SK-N-SH treated with all-trans-retinoic acid at 6 μM for 48 hours (cell line): ENCODE measurements at regions not wholly inside any gene's neighbourhood (a gene's known extent, or its start where the extent isn't known, plus 50 kb on each side); places are given as distances from the start of the nearest gene placed in this dataset.

Experiments
- ATAC-seq: fragments of 200-7000 bp; cut with Tn5 transposase; 3 replicates; pipeline ENCODE4 v1.9.1; 2020; ENCODE audit warnings: mild to moderate bottlenecking, moderate library complexity
- ARNTL ChIP-seq: fragments of 450-650 bp; formaldehyde crosslinking; IDR thresholded peaks from 2 replicates; pipeline ENCODE4 v1.5.0; 2020; ENCODE audit warnings: low read depth, mild to moderate bottlenecking, moderate library complexity, borderline replicate concordance
- BACH2 ChIP-seq: fragments of 250-450 bp; sonication (Bioruptor Pico); IDR thresholded peaks from 2 replicates; pipeline ENCODE4 v1.9.0; 2021; ENCODE audit warnings: mild to moderate bottlenecking, borderline replicate concordance
- CSDC2 ChIP-seq: fragments of 250-450 bp; sonication (Bioruptor Pico); IDR thresholded peaks from 2 replicates; pipeline ENCODE4 v1.5.0; 2020; ENCODE audit warnings: mild to moderate bottlenecking, moderate library complexity
- ESRRG ChIP-seq: fragments of 250-450 bp; sonication (Bioruptor Pico); IDR thresholded peaks from 2 replicates; pipeline ENCODE4 v1.6.1; 2021; ENCODE audit warnings: mild to moderate bottlenecking
- OSR1 ChIP-seq: fragments of 250-450 bp; sonication (Bioruptor Pico); IDR thresholded peaks from 2 replicates; pipeline ENCODE4 v1.8.0; 2022; ENCODE audit warnings: moderate library complexity, mild to moderate bottlenecking, inconsistent platforms
- RARB ChIP-seq: fragments of 250-450 bp; sonication (Bioruptor Pico); IDR thresholded peaks from 2 replicates; pipeline ENCODE4 v1.8.0; 2021; ENCODE audit warnings: mild to moderate bottlenecking, moderate library complexity
- SNAI2 ChIP-seq: fragments of 250-450 bp; sonication (Bioruptor Pico); IDR thresholded peaks from 2 replicates; pipeline ENCODE4 v1.5.0; 2020; ENCODE audit warnings: mild to moderate bottlenecking, moderate library complexity
- TCF4 ChIP-seq: fragments of 250-450 bp; sonication (Bioruptor Pico); IDR thresholded peaks from 2 replicates; pipeline ENCODE4 v1.8.0; 2021; ENCODE audit warnings: mild to moderate bottlenecking, moderate library complexity, borderline replicate concordance
- TOX ChIP-seq: fragments of 250-450 bp; sonication (Bioruptor Pico); IDR thresholded peaks from 2 replicates; pipeline ENCODE4 v1.8.0; 2021; ENCODE audit warnings: mild to moderate bottlenecking, moderate library complexity, borderline replicate concordance
- ZFP3 ChIP-seq: fragments of 250-450 bp; sonication (Bioruptor Pico); IDR thresholded peaks from 2 replicates; pipeline ENCODE4 v1.5.0; 2020; ENCODE audit warnings: mild to moderate bottlenecking, moderate library complexity
- ZFP30 ChIP-seq: fragments of 450-650 bp; formaldehyde crosslinking; IDR thresholded peaks from 2 replicates; pipeline ENCODE4 v1.5.0; 2022; ENCODE audit warnings: mild to moderate bottlenecking, moderate library complexity
- ZNF565 ChIP-seq: fragments of 450-650 bp; formaldehyde crosslinking; conservative IDR thresholded peaks from 2 replicates; pipeline ENCODE4 v1.5.0; 2020; ENCODE audit warnings: low read depth, mild to moderate bottlenecking, moderate library complexity
- ZNF70 ChIP-seq: fragments of 450-650 bp; formaldehyde crosslinking; IDR thresholded peaks from 2 replicates; pipeline ENCODE4 v1.5.0; 2020; ENCODE audit warnings: mild to moderate bottlenecking, moderate library complexity
- ZNF8 ChIP-seq: fragments of 450-650 bp; formaldehyde crosslinking; IDR thresholded peaks from 2 replicates; pipeline ENCODE4 v1.5.0; 2020; ENCODE audit warnings: mild to moderate bottlenecking, moderate library complexity
- TF ChIP-seq, protein P1 (sequence below): fragments of 250-450 bp; sonication (Bioruptor Pico); IDR thresholded peaks from 2 replicates; pipeline ENCODE4 v1.5.1; 2021; ENCODE audit warnings: mild to moderate bottlenecking, moderate library complexity
- TF ChIP-seq, protein P2 (sequence below): fragments of 250-450 bp; sonication (Bioruptor Pico); IDR thresholded peaks from 2 replicates; pipeline ENCODE4 v1.5.0; 2020; ENCODE audit warnings: mild to moderate bottlenecking, moderate library complexity
- TF ChIP-seq, protein P3 (sequence below): fragments of 250-450 bp; sonication (Bioruptor Pico); IDR thresholded peaks from 2 replicates; pipeline ENCODE4 v1.8.0; 2021; ENCODE audit warnings: low read depth, mild to moderate bottlenecking, moderate library complexity, borderline replicate concordance
- TF ChIP-seq, protein P4 (sequence below): fragments of 250-450 bp; sonication (Bioruptor Pico); IDR thresholded peaks from 2 replicates; pipeline ENCODE4 v1.5.1; 2020; ENCODE audit warnings: low read depth, mild to moderate bottlenecking, moderate library complexity

DNA sequence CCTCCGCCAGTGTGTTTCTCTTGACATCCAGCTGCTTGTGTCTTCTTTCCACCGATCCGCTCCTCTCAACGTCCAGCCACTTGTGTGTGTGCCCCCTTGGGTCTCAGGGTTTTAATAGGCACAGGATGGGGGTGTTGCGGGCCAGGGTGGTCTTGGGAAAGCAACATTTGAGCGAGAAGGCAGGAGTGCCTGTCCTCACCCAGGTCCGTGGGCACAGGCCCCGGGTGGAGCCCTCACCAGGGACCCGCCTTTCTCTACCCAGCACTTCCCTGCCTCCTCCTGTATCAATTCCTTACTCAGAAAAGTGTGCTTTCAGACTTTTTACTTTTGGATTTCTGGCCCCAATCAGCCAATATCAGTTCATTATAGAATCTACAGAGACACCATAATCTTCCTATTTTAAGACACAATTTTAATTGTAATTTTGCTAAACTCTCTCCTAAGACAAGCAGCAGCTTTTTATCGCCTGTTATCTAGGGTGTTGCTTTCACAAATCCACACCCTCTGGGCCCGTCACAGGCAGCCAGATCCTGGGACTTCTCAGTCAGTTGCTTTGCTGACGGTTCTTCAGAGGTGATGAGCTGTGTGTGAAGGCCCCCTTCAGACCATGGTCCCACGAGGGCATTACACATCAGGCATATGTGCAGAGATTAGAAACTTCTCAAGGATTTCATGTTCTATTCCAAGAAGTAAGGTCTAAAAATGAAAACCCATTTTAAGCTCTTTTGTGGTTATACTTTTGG is 96.0 kb upstream of the FHL2 start:
- TF ChIP-seq ZNF8 (CRISPR knock-in tag) (no peak), ZFP3 (CRISPR knock-in tag) (no peak), CSDC2 (CRISPR knock-in tag) (no peak), ESRRG (CRISPR knock-in tag) (no peak)
- TF ChIP-seq, protein P1, sequence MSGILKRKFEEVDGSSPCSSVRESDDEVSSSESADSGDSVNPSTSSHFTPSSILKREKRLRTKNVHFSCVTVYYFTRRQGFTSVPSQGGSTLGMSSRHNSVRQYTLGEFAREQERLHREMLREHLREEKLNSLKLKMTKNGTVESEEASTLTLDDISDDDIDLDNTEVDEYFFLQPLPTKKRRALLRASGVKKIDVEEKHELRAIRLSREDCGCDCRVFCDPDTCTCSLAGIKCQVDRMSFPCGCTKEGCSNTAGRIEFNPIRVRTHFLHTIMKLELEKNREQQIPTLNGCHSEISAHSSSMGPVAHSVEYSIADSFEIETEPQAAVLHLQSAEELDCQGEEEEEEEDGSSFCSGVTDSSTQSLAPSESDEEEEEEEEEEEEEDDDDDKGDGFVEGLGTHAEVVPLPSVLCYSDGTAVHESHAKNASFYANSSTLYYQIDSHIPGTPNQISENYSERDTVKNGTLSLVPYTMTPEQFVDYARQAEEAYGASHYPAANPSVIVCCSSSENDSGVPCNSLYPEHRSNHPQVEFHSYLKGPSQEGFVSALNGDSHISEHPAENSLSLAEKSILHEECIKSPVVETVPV (CRISPR knock-in tag), result no peak
- ATAC-seq, result no peak

DNA sequence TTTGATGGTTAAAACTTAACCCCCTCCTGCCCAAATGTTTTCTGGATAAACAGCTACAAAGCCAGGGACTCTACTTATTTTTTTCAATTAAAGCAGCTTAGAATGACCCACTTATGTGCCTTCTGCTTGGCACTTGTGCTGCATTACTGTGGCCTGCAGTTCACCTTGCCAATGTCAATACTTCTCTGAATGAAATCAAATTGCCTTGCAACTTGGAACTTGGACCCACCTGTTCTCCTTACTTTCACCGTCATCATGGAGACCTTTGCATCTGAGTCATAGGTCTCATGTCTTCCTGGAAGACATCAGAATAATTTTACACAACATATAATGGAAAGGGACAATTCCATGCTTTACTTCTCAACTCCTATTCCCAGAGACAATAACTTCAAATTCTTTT is 92.1 kb upstream of the FHL2 start:
- ATAC-seq, result no peak
- TF ChIP-seq ZFP3 (CRISPR knock-in tag) (no peak), ZNF70 (no peak)
- TF ChIP-seq, protein P2, sequence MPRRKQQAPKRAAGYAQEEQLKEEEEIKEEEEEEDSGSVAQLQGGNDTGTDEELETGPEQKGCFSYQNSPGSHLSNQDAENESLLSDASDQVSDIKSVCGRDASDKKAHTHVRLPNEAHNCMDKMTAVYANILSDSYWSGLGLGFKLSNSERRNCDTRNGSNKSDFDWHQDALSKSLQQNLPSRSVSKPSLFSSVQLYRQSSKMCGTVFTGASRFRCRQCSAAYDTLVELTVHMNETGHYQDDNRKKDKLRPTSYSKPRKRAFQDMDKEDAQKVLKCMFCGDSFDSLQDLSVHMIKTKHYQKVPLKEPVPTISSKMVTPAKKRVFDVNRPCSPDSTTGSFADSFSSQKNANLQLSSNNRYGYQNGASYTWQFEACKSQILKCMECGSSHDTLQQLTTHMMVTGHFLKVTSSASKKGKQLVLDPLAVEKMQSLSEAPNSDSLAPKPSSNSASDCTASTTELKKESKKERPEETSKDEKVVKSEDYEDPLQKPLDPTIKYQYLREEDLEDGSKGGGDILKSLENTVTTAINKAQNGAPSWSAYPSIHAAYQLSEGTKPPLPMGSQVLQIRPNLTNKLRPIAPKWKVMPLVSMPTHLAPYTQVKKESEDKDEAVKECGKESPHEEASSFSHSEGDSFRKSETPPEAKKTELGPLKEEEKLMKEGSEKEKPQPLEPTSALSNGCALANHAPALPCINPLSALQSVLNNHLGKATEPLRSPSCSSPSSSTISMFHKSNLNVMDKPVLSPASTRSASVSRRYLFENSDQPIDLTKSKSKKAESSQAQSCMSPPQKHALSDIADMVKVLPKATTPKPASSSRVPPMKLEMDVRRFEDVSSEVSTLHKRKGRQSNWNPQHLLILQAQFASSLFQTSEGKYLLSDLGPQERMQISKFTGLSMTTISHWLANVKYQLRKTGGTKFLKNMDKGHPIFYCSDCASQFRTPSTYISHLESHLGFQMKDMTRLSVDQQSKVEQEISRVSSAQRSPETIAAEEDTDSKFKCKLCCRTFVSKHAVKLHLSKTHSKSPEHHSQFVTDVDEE (CRISPR knock-in tag), result no peak

DNA sequence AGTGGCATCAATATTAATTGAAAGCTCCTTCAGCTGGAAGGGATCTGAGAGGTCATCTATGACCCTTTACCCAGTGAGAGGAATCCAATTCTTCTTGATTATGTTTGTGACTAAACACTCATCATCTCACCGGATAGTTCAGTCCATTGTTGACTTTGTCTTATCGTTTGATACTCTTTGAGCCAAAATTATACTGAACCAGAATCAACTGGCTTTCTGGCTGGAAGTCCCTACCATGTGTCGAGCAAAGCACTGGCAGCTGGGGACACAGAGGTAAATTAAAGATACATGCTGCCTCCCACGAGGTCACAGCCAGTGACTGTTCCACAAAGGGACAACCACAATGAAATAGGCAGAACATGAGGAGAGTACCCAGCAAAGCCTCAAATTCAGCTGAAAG is 91.4 kb upstream of the FHL2 start:
- no peak for ATAC-seq
- TF ChIP-seq SNAI2 (CRISPR knock-in tag), result no peak

DNA sequence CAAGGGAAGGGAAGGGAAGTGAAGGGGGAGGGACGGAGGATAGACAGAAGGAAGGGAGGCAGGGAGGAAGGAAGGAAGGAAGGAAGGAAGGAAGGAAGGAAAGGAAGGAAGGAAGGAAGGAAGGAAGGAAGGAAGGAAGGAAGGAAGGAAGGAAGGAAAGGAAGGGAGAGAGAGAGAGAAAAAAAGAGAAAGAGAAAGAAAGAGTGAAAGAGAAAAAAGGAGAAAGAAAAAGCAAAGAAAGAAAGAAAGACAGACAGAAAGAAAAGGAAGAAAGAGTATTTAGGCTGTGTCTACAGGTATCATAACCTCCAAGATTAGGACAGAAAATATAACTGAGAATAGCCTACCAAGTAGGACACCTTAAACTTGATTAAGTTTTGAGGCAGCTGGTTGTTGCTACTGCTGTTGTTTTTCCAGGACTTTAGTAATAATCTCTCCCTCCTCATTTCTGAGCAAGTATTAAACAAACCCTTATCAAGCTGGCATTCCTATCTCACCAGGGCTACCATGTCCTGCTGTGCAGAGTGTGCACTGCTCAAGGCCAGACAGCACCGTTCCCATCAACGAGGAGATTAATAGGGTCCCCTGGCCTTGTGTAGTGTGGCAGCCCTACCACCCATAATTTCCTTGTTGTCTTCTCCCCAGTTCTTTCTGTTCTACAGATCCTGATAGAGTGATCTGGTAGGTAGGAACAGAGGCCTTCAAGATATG is 90.5 kb upstream of the FHL2 start:
- no peak for ATAC-seq

DNA sequence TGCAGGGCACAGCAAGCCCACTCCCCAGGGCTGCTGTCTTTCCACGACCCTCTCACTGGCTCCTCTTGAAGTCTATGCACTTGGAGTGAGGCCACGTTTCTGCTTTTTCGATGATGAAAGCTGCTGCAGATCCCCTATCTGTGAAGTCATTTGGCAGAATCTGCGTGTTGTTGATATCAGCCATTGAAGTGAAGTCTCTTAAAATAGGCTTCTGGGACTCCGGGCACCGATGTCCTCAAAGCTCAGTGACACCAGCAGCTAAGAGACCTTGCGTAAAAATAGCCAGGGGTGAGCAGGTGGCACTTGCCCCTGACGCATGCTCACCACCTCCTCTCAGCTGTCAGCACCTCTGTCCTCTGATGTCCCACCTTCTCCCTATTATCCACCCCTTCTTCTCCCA is 89.4 kb upstream of the FHL2 start:
- ATAC-seq, result no peak
- TF ChIP-seq ZFP3 (CRISPR knock-in tag) (no peak), ARNTL (CRISPR knock-in tag) (no peak), ZNF565 (CRISPR knock-in tag) (no peak), RARB (CRISPR knock-in tag) (no peak), TOX (CRISPR knock-in tag) (no peak), ZFP30 (CRISPR knock-in tag) (no peak), ESRRG (CRISPR knock-in tag) (no peak), SNAI2 (CRISPR knock-in tag) (no peak), OSR1 (CRISPR knock-in tag) (no peak)
- TF ChIP-seq, protein P3, sequence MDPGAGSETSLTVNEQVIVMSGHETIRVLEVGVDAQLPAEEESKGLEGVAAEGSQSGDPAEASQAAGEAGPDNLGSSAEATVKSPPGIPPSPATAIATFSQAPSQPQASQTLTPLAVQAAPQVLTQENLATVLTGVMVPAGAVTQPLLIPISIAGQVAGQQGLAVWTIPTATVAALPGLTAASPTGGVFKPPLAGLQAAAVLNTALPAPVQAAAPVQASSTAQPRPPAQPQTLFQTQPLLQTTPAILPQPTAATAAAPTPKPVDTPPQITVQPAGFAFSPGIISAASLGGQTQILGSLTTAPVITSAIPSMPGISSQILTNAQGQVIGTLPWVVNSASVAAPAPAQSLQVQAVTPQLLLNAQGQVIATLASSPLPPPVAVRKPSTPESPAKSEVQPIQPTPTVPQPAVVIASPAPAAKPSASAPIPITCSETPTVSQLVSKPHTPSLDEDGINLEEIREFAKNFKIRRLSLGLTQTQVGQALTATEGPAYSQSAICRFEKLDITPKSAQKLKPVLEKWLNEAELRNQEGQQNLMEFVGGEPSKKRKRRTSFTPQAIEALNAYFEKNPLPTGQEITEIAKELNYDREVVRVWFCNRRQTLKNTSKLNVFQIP (CRISPR knock-in tag), result no peak

More for the DNA sequence above, 90.5 kb upstream of the FHL2 start:
- TF ChIP-seq ZNF70 (no peak), ZNF565 (CRISPR knock-in tag) (no peak)

DNA sequence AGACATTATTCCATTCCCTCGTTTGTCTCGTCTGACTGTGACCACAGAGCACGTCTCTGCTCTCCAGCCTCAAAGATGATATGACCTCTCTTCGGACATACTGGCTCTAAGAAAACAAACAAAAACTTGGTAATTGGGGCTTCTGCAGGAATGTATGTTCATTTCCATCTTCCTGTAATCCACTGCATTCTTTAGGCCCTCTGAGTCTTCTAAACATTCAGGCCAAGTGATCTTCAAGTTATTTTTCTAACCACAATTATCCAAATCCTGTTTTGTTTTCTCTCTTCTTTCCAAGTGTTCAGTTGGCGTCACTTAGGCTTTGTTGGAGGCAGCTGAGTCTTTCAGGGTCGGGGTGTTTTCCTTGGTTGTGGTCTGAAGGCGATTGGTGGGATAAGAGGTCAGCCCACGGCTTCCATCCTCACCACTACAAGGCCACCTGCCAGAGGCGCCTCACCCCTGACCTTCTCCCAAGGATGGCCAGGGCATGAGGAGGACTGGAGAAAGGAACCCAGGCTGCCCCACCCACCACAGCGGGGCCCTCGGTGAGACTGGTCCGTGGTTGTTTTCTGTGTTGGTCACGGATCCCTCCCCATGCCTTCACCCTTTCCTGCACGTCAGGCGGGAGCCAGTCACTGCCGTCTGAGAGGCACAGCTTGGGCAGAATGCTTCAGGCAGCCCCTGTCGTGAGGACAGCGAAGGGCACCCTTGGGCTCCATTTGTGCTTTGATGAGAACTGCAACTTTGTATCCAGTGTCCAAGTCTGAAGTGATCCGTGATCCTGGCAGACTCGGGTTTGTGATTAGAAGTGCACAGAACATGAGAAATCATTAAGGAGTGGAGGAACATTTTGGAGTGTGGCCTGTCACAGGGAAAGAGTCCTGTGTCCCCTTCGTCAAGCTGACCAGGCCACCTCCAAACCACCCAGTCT is 88.6 kb upstream of the FHL2 start:
- TF ChIP-seq SNAI2 (CRISPR knock-in tag) (no peak), ZFP3 (CRISPR knock-in tag) (no peak), ZNF565 (CRISPR knock-in tag) (no peak), ARNTL (CRISPR knock-in tag) (no peak), ZNF70 (no peak), BACH2 (CRISPR knock-in tag) (no peak), TOX (CRISPR knock-in tag) (no peak), TCF4 (CRISPR knock-in tag) (no peak)
- TF ChIP-seq, protein P4, sequence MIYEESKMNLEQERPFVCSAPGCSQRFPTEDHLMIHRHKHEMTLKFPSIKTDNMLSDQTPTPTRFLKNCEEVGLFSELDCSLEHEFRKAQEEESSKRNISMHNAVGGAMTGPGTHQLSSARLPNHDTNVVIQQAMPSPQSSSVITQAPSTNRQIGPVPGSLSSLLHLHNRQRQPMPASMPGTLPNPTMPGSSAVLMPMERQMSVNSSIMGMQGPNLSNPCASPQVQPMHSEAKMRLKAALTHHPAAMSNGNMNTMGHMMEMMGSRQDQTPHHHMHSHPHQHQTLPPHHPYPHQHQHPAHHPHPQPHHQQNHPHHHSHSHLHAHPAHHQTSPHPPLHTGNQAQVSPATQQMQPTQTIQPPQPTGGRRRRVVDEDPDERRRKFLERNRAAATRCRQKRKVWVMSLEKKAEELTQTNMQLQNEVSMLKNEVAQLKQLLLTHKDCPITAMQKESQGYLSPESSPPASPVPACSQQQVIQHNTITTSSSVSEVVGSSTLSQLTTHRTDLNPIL (CRISPR knock-in tag), result no peak
- TF ChIP-seq, protein P1 (CRISPR knock-in tag), result no peak

More for the DNA sequence above, 88.6 kb upstream of the FHL2 start:
- ATAC-seq, result no peak
